GM18861 (cell line): ENCODE measurements at regions not wholly inside any gene's neighbourhood (a gene's known extent, or its start where the extent isn't known, plus 50 kb on each side); places are given as distances from the start of the nearest gene placed in this dataset.

Source experiments
- ATAC-seq: cut with Tn5 transposase; IDR thresholded peaks from one replicate; pipeline ENCODE4 v1.9.1; 2021; ENCODE audit not compliant: unreplicated experiment

DNA sequence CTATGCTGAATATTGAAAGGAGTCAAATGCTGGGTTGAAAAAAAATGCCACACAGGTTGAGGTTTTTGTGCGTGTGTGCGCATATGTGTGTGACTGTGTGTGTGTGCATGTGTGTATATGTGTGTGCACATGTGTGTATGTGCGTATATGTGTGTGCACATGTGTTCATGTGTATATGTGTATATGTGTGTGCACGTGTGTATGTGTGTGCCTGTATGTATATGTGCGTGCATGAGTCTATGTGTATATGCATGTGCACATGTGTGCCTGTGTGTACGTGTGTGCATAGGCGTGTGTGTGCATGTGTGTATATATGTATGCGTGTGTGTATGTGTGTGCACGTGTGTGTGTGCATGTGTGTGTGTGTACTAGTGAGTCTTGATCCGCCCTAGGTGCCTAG is 655.7 kb downstream of the AACS start:
- no peak for ATAC-seq

DNA sequence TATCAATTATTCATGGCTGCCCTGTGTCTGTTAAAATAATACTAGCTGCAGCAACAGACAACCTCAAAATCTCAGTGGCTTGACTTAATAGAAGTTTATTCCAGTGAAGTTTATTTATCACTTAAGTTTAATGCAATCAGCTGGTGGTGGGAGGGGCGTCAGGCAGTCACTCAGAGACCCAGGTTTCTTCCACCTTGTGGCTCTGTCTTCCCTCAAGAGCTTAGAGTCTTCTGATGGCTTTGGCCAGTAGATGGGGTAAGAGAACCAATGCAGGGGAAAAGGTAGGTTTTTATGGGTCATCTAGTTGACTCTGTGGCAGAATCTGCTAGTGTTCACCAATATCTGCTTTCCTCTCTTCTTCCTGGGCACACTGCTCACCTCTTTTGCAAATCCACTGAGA is 668.9 kb downstream of the AACS start:
- ATAC-seq = no peak

DNA sequence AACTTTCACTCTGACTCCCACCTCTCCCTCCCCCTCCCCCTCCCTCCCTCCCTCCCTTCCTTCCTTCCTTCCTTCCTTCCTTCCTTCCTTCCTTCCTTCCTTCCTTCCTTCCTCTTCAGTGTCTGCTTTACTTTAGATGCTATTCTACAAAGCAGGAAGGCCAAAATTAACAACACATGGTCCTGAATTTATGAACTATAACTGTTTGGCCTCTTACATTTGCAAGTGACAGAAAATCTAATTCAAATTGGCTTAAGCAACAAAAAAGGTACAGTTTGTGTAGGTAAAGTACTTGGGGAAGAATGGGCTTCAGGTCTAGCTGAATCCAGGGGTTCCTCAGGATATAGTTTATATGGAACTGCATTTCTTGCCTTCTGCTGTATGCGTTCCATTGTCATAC is 673.0 kb downstream of the AACS start:
- no peak for ATAC-seq

DNA sequence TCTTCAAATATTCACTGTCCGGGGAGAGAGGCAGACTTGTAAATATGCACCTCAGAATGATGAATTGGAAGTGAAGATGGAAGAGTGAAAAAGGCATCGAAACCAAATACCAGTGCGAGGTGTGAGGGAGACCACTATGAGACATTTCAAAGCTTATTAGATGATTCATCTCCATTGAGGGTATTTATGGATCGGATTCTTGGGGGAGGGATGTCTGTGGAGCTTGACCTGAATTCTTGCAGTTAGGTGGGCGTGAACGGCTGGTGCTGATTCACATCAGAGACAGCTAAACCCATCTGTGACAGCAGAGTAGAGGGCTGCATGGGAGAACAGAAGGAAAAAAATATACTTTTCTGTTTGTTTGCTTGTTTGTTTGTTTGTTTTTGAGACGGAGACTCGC is 677.2 kb downstream of the AACS start:
- ATAC-seq = no peak

DNA sequence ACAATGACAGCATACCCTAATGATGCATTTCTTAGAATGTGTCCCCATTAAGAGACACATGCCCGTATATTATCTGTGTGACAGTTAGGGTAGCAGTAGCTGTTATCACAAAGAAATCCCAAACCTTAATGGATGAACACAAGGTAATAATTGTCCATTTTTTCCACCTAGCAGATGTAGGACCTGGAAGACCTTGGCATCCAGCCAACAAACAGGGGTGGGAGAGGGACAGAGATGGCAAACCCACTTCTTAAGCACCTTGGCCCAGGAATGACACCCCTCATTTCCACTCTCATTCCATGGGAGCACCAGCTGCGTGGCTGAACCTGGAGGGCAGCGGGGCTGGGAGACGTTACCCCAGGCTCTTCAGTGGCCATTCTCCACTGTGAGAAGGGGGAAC is 679.0 kb downstream of the AACS start:
- ATAC-seq = no peak

DNA sequence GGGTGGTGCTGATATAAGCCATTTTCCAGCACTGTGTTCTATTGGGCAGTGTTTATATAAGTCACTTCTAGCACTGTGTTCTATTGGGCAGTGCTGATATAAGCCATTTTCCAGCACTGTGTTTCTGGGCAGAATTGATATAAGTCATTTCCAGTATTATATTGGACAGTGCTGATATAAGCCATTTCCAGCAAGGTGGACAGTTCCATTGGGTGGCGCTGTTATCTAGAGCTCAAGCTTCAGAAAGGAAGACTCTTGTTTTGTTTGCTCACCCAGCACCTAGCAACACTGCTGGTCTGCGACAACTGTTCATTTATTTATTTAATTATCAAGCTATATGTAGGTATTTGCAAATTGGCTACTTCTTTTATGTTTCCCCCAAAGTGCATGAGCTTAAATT is 690.3 kb downstream of the AACS start:
- no peak for ATAC-seq

DNA sequence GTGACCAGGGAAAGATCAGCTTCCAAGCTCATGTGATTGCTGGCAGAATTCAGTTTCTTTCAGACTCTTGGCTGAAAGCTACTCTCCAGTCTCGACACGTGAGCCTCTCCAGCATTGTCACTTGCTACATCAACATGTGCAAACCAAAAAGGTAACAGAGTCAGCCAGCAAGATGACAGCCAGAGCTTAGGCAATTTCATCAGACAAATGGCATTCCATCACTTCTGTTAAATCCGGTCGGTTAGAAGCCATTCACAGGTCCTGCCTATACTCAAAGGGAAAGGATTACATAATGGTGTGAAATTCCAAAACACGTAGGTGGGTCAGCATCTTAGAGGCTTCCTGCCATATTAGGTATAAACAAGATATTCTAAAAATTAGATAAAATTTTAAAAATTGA is 700.9 kb downstream of the AACS start:
- no peak for ATAC-seq

DNA sequence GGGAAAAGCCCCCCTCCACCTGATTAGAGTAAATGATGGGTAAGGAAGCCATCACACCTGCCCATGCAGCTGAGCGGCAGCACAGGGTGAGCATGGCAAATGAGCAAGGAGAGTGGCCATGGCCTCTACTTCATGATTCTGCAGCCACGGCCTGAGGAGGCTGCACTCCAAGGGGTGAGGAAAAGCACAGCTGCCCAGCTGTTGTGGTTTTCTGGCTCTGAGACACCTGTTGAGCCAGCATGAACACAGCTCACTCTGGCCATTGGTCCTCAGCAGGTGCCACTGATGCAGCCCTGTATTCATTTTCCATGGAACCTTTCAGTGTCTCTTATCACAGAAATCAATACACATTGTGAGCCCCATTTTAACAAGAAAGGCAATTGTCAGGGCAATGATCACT is 707.2 kb downstream of the AACS start:
- ATAC-seq = no peak

DNA sequence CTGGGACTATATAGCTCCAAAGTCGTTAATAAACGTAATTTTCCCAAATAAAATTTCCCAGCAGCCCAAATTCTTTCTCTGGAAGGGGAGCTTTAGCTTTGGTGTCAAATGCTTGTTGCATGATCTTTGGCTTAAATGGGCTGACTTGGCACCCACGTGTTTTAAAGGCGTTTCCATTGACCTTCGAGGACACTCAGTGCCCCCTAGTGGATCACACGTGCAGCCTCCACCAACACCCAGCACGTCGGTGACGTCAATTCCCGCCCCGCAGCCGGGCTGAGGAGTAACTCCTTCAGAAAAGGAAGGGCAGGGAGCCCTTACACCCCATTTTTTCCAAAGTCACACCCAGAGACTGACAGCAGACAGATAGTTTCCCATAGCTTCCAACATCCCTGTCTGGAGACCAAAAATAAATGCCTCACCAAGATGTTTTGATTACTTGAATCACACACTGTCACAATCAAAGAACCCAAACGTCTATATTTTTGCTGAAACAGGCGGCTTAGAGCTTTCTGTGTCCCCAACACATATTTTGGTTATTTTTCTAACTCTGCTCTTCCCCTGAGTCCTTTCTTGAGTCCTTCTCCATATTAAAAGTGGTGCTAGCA is 707.9 kb downstream of the AACS start:
- ATAC-seq = peak; percentile 82

DNA sequence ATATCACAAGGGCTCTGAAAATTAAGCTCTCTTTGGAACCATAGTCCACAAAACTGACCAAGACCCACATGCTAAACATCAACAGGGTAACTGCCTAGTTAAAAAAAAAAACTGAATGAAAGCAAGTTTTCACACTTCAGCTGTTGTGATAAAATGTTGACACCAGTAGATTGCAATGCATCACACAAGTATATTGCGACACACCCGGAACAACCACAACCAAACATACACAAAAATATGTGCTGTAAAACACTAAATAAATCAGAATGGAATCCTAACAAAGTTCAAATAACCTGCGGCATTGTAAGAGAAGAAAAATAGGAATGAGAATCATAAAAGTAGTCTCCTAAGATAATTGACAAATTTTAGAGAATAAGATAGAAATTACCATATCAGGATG is 710.3 kb downstream of the AACS start:
- no peak for ATAC-seq

DNA sequence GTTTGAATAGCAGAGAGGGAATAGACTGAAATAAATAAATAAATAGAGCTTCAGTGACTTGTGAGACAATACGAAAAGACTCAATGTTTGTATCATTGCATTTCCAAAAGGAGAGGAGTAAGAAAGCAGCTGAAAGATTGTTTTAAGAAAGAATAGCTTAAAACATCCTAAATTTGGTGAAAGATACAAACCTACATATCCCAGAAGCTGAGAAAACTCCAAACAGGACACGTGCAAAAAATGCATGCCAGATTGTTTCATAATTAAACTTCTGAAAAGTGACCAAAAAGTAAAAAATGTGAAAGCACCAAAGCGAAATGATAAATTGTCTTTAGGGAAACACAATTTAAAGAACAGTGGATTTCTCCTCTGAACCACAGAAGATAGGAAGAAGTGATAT is 711.0 kb downstream of the AACS start:
- ATAC-seq = no peak

DNA sequence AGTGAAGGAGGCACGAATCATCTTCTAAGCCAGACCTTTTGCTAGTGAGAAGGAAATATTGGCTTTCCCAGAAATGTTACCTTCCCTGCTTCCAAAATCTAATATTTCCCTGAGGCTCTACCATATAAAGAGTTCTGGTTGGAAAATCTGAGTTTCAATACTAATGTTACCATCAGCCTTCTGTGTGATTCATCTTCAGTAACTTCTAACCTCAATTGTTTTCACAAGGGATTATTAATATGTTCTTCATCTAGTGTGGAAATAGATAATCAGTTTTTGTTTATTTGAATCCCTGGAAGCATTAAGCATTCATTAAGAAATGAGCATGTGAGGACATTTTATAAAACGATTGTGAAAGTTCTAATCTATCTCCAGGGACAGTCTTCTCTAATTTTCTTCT is 720.9 kb downstream of the AACS start:
- no peak for ATAC-seq

DNA sequence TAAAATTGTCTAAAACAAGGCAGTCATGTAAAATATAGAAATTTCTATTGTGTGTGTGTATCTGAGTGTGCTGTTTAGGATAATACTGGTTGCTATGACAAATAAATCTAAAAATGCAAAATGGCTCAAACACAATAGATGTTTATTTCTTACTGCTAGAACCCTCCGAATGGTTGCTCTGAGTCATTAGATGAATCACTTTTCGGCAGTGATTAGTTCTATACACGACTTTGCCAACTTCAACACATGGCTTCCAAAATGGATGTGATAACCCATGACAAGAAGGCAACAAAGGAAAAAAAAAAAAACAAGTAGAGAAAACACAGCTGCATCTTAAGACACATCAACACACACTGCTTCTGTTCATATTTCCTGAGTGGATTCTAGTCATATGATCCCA is 729.2 kb downstream of the AACS start:
- no peak for ATAC-seq

DNA sequence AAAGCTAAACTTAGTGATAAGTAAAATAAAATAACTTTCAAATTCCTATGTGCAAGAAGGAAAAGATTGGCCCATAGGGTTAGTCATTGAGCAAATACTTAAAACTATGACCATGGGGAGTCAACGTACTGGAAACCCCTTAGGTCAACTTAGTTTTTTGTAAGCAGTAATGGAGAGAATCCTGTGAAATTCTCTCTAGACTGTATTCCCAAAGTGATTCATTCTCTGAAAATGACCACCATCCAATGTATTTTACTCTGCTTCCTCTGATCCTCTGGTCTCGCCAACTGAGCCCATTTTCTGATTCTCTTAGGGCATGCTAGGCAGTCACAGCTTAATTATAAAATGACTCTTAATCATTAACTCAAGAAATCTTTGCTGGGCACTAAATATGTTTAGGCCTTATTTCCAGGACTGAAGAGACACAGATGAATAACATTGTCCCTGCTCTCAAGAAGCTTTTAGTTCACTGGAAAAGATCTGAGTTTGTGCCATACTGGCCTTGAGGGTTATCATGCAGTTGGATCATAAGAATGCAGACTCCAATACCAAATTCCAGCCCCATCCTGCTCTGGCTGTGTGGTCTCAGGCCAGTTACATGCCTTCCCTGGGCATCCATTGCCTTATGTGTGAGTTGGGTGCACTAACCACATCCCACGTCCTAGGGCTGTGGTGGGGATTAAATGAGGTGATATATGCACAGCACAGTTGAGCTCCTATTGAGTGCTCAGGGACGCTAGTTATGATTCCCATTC is 732.4 kb downstream of the AACS start:
- no peak for ATAC-seq

DNA sequence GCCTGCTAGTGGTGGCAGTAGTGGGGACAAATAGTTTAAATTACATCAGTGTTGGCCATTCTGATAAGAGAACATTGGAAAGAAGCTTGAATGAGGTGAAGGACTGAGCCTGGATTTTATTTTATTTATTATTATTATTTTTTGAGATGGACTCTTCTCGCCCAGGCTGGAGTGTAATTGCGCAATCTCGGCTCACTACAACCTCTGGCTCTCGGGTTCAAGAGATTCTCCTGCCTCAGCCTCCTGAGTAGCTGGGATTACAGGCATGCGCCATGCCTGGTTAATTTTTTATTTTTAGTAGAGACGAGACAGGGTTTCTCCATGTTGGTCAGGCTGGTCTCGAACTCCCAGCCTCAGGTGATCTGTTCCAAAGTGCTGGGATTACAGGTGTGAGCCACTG is 739.4 kb downstream of the AACS start:
- no peak for ATAC-seq

DNA sequence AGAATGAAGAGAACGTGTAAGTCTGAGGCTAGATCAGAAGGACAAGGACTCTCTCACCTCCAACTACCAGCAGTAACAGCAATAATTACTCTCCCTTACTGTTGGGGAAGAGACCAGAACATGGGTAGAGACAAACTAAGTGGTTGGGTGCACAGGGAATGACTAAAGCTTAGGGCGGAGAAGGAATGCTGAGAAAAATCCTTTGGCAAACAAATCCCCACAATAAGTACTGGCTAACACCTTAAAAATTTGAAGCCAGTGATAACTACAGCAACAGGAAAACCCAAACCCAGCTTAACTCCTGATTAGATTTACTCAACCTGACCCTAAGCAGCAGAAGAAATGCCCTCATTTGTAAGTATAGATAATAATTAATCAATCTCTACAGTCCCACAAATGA is 759.0 kb downstream of the AACS start:
- ATAC-seq = no peak

DNA sequence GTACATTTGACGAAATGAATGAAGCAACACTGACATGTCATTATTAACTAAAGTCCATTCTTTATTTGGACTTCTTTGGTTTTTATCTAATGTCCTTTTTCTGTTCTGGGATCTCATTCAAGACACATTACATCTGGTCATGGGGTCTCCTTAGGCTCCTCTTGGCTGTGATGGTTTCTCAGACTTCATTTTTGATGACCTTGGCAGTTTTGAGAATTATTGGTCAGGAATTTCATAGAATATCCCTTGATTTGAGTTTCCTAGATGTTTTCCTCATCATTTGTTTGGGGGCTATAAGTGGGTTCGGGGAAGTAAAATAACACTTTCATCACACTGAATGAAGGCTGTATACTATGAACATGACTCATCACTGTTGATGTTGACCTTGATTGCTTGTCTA is 770.6 kb downstream of the AACS start:
- ATAC-seq = no peak

DNA sequence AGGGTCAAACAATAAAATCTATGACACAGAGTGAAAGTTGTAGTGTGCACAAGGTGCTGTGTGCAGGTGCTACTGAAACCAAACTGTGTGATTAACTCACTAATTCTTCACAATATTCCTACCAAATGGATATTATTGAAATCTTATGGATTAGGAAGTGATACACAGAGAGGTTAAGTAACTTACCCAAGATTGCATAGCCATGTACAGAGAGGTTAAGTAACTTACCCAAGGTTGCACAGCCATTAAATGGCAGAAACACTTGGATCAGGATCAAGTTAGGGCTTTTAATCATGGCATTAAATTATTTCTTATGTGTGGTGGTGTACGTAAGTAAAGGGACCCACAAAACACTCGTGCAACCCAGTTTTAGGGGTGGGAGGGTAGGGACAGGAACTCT is 771.4 kb downstream of the AACS start:
- ATAC-seq = no peak

DNA sequence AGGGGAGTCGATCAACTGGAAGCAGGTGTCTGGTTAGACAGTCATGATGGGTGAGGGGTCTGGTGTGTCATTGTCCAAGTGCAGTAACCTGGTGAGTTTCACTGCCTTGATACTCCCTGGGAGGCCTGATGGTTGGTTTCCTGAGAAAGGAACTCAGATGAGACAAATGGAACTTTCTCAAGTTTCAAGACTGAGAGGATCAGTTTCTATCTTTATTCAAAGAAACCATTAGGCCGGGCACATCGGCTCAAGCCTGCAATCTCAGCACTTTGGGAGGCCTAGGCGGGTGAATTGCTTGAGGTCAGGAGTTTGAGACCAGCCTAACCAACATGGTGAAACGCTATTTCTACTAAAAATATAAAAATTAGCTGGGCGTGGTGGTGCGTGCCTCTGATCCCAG is 776.1 kb downstream of the AACS start:
- ATAC-seq = no peak

DNA sequence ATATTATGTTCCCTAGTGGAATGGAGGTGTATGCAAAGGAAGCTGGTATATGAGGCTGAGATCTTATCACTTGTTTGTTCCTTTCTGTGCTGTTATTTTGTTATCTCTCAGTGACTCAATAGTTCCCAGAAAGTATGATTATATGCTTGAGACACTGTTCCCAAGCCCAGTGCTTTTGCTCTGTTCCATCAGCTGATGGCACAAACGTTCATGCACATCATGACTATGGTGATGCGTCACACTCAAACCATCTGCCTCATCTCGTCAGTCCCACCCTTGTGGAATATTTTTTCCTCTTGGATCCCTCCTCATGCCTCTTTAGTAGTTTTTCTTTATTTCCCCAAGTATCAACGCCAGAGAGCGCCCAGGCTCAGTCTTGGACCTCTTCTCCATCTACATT is 786.9 kb downstream of the AACS start:
- ATAC-seq = no peak

DNA sequence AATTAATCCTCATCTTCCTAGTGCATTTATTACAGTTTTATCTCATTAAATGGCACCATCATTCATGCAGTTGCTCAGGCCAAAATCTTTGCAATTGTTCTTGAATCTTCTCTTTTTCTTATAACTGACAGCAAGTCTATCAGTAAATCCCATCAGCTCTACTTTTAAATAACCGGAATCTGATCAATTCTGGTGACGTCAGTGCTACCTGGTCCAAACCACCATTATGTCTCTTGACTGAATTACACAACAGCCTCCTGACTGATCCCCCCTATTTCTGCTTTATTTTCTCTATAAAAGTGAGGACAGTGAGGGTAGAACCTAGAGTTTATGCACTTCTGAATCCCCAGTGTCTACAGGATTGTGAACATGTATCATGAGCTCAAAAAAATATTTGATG is 787.4 kb downstream of the AACS start:
- ATAC-seq = no peak

DNA sequence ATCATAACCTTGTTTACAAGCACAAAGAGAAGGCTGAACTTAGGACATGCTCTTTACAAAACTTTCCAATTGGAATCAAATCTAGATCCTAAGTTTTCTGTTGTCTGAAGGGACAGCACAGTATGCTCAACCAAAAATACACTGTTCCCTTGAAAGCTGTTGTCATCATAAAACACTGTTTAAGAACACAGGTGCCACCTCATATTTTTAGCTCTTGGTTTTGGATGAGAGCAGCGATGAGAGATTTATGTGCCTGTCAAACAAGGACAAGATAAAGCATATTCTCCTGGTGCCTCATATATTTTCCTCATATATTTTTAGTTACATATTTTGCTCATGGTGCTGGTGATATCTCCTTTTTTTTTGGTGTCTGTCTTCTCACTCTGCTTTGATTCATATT is 788.4 kb downstream of the AACS start:
- ATAC-seq = no peak

DNA sequence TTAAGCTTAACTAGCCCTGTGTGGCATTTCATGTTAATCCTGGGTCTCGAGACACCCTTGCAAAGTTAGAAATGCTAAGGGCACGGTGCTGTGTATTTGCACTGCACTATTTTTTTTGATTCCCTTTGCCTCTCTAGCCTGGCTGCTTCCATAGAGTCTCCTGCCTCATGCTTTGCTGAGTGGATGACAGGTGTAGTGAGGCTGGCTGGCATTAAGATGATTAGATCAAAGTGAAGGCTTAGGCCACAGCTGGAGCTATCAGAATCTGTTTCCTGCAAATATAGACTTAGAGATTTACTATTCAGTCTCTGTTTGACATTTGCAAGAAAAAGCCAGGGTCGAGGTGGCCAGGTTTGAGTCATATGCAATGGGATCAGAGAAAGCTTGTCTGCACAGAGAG is 791.1 kb downstream of the AACS start:
- no peak for ATAC-seq
